ENCODE measurements at regions not wholly inside any gene's neighbourhood (a gene's known extent, or its start where the extent isn't known, plus 50 kb on each side); places are given as distances from the start of the nearest gene placed in this dataset.
"Not testable (repeated sequence)": the region's sequence is repeated elsewhere in the genome, so short reads cannot be mapped to it uniquely, and the experiment has no call there.

GRCh38 chr2:104976603-104977120, 61.2 kb upstream of the MRPS9 start:
- DNase-seq (ENCODE audit: low spot score), result no peak

GRCh38 chr2:104977958-104978357, 59.9 kb upstream of the MRPS9 start:
- no peak for DNase-seq (ENCODE audit: low spot score)

- DNase-seq (ENCODE audit: low spot score), result not testable (repeated sequence)
These were observed 58.1 kb upstream of the MRPS9 start for GRCh38 chr2:104979786-104980185.

GRCh38 chr2:104982111-104982510, 55.8 kb upstream of the MRPS9 start:
- DNase-seq (ENCODE audit: low spot score), result no peak

Data from LoVo (cell line).